ENCODE measurements at regions not wholly inside any gene's neighbourhood (a gene's known extent, or its start where the extent isn't known, plus 50 kb on each side); places are given as distances from the start of the nearest gene placed in this dataset.
A peak's percentile ranks its signal among the peaks of the same experiment; 100 is the strongest.

GRCh38 chr12:85720308-85721033, 115.7 kb downstream of the RASSF9 start:
- no peak for TF ChIP-seq CTCF (IDR thresholded peaks at IDR 0.05; ENCODE audit: unreplicated experiment)
- Mint-ChIP-seq H3K4me1 (ENCODE audit: insufficient read depth, unreplicated experiment) (no peaks in the 10 kb centered on the region), H3K9me3 (ENCODE audit: unreplicated experiment) (no peaks in the 10 kb centered on the region), H3K4me3 (ENCODE audit: unreplicated experiment) (no peak overlapping the region), H3K36me3 (ENCODE audit: insufficient read depth, unreplicated experiment) (no peaks in the 10 kb centered on the region), H3K27me3 (ENCODE audit: insufficient read depth, unreplicated experiment) (no peaks in the 10 kb centered on the region), H3K27ac (ENCODE audit: low read depth, unreplicated experiment) (no peak overlapping the region)
- POLR2A ChIA-PET, result interaction anchor here (1.0 kb wide), 1 partner anchor 8 kb away, joined by 3 read pairs; no protein-coding TSS in a partner anchor
- intact Hi-C loops (cut with micrococcal nuclease), result loop anchor here (10.0 kb wide), 1 partner anchor 144 kb away; no protein-coding TSS in a partner anchor
- DNase-seq (ENCODE audit: unreplicated experiment), result no peak
- no TSS peak for BruUV-seq (replicated peaks)
- CTCF ChIA-PET, result no interaction called here

- BruUV-seq (replicated peaks), result no TSS peak
- H3K9me3 Mint-ChIP-seq (ENCODE audit: unreplicated experiment), result no peaks in the 10 kb centered on the region
- H3K4me1 Mint-ChIP-seq (ENCODE audit: insufficient read depth, unreplicated experiment), result no peaks in the 10 kb centered on the region
- TF ChIP-seq CTCF (IDR thresholded peaks at IDR 0.05; ENCODE audit: unreplicated experiment), result no peak
- no peak overlapping the region for H3K27ac Mint-ChIP-seq (ENCODE audit: low read depth, unreplicated experiment)
- CTCF ChIA-PET, result no interaction called here
- H3K27me3 Mint-ChIP-seq (ENCODE audit: insufficient read depth, unreplicated experiment), result no peaks in the 10 kb centered on the region
- intact Hi-C loops (cut with micrococcal nuclease), result loop anchor here (10.0 kb wide), 1 partner anchor 139 kb away; no protein-coding TSS in a partner anchor
- H3K36me3 Mint-ChIP-seq (ENCODE audit: insufficient read depth, unreplicated experiment), result no peaks in the 10 kb centered on the region
- DNase-seq (ENCODE audit: unreplicated experiment), result peak; percentile 6
- POLR2A ChIA-PET, result no interaction called here
- H3K4me3 Mint-ChIP-seq (ENCODE audit: unreplicated experiment), result no peak overlapping the region
Measured at GRCh38 chr12:85725991-85726390, 110.2 kb downstream of the RASSF9 start.

GRCh38 chr12:85733221-85733840, 102.9 kb downstream of the RASSF9 start:
- no TSS peak for BruUV-seq (replicated peaks)
- Mint-ChIP-seq H3K9me3 (ENCODE audit: unreplicated experiment) (no peaks in the 10 kb centered on the region), H3K4me1 (ENCODE audit: insufficient read depth, unreplicated experiment) (peaks cover 6% of the 10 kb centered on the region), H3K36me3 (ENCODE audit: insufficient read depth, unreplicated experiment) (no peaks in the 10 kb centered on the region), H3K4me3 (ENCODE audit: unreplicated experiment) (no peak overlapping the region), H3K27me3 (ENCODE audit: insufficient read depth, unreplicated experiment) (no peaks in the 10 kb centered on the region), H3K27ac (ENCODE audit: low read depth, unreplicated experiment) (no peak overlapping the region)
- intact Hi-C loops (cut with micrococcal nuclease), result no loop called here
- TF ChIP-seq CTCF (IDR thresholded peaks at IDR 0.05; ENCODE audit: unreplicated experiment), result no peak
- DNase-seq (ENCODE audit: unreplicated experiment), result no peak
- POLR2A ChIA-PET, result interaction anchor here (0.5 kb wide), 1 partner anchor 90 kb away, joined by 5 read pairs; no protein-coding TSS in a partner anchor
- CTCF ChIA-PET, result interaction anchor here (0.7 kb wide), 1 partner anchor 21 kb away, joined by 3 read pairs; no protein-coding TSS in a partner anchor

GRCh38 chr12:85733984-85734383, 102.2 kb downstream of the RASSF9 start:
- no peak overlapping the region for H3K27ac Mint-ChIP-seq (ENCODE audit: low read depth, unreplicated experiment)
- no peak for TF ChIP-seq CTCF (IDR thresholded peaks at IDR 0.05; ENCODE audit: unreplicated experiment)
- H3K4me1 Mint-ChIP-seq (ENCODE audit: insufficient read depth, unreplicated experiment), result peaks cover 6% of the 10 kb centered on the region
- BruUV-seq (replicated peaks), result no TSS peak
- no peak overlapping the region for H3K4me3 Mint-ChIP-seq (ENCODE audit: unreplicated experiment)
- DNase-seq (ENCODE audit: unreplicated experiment), result no peak
- intact Hi-C loops (cut with micrococcal nuclease), result no loop called here
- H3K36me3 Mint-ChIP-seq (ENCODE audit: insufficient read depth, unreplicated experiment), result no peaks in the 10 kb centered on the region
- no peaks in the 10 kb centered on the region for H3K9me3 Mint-ChIP-seq (ENCODE audit: unreplicated experiment)
- ChIA-PET CTCF (no interaction called here), POLR2A (no interaction called here)
- H3K27me3 Mint-ChIP-seq (ENCODE audit: insufficient read depth, unreplicated experiment), result no peaks in the 10 kb centered on the region

All from MCF 10A (cell line).